GM18519 (cell line): ENCODE measurements at regions not wholly inside any gene's neighbourhood (a gene's known extent, or its start where the extent isn't known, plus 50 kb on each side); places are given as distances from the start of the nearest gene placed in this dataset.
"Not testable (repeated sequence)": the region's sequence is repeated elsewhere in the genome, so short reads cannot be mapped to it uniquely, and the experiment has no call there.

Experiments used
- ATAC-seq: cut with Tn5 transposase; IDR thresholded peaks from one replicate; pipeline ENCODE4 v1.9.1; 2021; ENCODE audit warnings: mild to moderate bottlenecking, moderate library complexity; ENCODE audit not compliant: unreplicated experiment, low FRiP score

GRCh38 chr7:48992816-48993215 is 68.5 kb downstream of the CDC14C start:
- no peak for ATAC-seq

- ATAC-seq = peak; percentile 99
Measured at GRCh38 chr7:49001610-49002033, 77.3 kb downstream of the CDC14C start.

- ATAC-seq = no peak
Measured at GRCh38 chr7:49010717-49011116, 86.4 kb downstream of the CDC14C start.

- ATAC-seq = no peak
Measured at GRCh38 chr7:49014870-49015269, 90.5 kb downstream of the CDC14C start.

GRCh38 chr7:49020145-49020544 is 95.8 kb downstream of the CDC14C start:
- no peak for ATAC-seq

DNA sequence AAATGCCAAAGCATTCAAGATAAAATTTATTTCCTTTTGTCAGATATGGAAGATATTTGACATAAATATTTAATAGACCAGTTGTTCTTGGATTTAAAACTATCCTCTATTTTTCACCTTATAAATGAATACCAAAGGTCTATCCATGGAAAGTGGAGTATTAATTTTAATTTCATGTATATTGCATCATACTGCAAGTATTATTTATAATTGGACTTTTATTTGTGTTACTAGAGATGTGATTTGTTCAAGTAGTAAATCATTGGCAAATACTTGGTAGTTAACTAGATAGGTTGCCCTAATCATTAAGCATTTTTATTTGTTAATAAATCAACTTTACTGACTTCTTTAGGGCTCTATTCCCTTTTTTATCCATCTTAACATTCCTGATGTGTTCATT is 98.1 kb downstream of the CDC14C start:
- no peak for ATAC-seq

DNA sequence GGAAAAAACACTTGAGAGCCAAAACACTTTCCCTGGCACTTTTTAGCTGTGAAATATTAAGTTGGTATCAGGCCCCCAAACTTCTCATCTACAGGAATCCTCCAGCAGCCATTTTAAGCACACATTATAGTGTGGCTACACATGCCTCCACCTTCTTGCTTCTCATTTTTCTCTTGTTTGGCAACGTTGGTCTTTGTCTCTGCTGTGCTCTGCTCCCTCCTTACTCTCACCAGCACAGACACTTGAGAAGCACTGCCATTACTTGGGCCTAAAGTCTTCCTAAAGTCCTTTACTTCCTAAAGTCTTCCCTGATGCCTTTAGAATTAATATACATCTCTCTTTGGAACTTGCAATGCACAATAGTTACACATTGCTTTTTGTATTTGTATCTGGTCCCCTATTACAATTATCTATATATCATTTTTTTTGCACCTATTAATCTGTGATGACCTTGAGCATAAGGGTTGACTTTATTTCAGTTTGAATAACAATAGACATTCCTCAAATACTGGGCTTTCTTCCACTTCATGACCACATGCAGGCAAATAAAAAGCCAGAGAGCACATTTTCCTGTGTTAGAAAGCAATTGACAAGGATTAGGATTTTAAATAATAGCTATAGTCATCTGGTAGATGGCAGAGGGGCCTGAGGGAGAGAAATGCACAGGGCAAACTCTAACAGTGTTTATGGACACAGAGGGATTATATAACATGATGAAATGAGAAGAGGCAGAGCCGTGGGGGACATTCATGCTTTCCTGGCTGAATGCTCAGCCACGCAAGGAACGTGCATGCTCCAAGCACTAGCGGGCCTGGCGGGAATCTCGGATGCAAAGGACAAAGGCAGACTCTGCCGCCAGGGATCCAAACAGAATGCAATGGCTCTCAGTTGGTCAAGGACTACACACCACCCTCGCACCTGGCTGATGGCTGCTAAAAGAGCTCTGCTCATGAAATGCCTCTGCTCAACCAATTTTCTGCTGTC is 99.3 kb downstream of the CDC14C start:
- ATAC-seq = no peak

DNA sequence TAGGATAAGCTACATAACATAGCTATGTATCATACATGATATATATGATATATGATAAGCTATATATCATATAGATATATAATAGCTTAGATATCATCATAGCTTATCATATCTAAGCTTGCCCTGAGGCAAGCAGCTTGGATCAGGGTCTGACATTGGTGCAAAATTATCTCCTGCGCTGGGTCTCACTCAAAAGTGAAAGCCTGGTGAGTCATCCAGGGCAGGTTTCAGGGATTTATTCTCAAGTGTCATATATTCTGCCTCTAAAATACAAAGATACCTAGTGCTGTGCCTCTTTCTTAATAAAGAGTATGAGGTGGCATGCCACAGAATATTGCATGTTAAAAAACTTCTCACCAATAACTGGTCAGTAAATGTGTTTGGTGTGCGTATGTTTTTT is 105.9 kb downstream of the CDC14C start:
- ATAC-seq = no peak

GRCh38 chr7:49033140-49033539 is 108.8 kb downstream of the CDC14C start:
- not testable (repeated sequence) for ATAC-seq

- ATAC-seq = no peak
Measured at GRCh38 chr7:49037346-49038210, 113.2 kb downstream of the CDC14C start.

DNA sequence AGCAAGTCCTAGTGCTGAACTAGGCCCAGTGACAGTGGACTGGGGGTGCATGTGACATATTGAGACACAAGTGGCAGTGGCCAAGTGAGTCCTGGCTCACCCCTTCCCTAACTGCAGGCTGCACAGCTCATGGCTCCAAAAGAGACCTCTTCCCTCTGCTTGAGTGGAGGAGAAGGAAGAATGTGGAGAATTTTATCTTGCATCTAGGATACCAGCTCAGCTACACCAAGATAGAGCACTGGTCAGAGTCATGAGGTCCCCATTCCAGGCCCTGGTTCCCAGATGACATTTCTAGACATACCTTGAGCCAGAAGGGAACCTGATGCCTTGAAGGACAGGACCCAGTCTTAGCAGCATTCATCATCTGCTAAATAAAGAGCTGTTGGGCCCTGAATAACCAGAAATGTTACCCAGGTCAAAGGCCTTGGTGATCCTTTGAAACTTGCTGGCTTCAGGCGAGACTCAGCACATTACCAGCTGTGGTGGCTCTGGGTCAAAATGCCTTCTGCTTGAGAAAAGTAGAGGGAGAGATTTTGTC is 114.5 kb downstream of the CDC14C start:
- ATAC-seq = no peak

- ATAC-seq = no peak
Measured at GRCh38 chr7:49060743-49061142, 136.4 kb downstream of the CDC14C start.

GRCh38 chr7:49074538-49074937 is 150.2 kb downstream of the CDC14C start:
- no peak for ATAC-seq

DNA sequence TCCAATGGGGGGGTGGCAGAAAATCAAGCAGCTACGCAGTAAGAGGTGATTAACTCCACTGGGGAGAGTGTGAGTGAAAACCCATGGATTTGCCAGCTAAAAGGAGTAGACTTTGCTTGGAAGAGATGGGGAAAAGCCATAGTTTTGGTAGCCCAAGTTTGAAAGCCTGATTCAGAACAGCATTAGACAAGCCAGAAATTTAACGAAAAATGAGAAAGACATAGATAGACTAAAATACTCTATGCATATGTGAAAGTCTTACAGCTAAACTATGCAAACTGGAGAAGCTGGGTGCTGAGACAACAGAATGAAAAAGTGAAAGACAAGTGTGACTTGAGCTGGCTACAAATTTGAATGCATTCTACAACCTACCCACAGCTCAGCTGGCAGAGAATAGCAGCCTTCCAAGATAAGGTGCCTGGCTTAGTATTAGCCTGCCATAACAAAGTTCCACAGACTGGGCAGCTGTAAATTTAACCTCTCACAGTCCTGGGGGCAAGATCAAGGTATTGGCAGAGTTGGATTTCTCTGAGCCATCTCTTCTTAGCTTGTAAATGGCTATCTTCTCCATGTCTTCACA is 156.6 kb downstream of the CDC14C start:
- no peak for ATAC-seq

DNA sequence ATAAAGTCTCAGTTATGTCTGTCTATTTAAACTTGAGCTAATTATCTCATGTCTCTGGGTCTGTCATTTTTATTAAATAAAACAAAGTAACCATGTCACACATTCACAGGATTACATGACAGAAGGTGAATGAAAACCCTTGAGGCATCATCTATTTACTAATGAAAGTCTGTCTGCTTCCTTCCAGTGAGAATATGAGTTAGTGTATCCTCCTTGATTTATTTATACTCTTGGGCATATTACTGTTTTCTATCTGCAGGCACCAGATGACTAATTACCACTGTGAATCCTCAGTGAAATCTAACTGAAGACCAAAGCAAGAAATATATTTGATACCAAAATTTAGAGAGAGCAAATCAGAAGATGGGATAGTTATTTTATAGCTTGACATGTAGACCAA is 163.7 kb downstream of the CDC14C start:
- no peak for ATAC-seq

- no peak for ATAC-seq
Measured at GRCh38 chr7:49089717-49090116, 165.4 kb downstream of the CDC14C start.

- ATAC-seq = no peak
Measured at GRCh38 chr7:49091089-49091488, 166.7 kb downstream of the CDC14C start.

DNA sequence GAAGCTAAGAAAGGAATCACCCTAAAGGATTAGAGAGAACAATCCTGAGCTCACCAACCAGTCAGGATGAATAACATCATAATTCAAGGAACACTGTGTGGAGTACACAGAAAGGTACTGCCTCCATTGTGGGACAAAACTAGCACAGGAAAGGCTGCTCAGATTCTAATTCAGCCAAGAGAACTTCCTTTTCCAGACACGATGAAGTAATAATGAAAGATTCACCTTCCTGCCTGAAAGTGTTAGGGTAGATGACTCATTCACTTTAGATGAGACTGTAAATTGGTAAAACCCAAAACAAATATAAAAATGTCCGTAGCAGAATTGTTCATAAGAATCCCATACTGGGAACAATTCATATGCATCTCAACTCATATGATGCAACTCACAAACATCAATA is 167.2 kb downstream of the CDC14C start:
- ATAC-seq = no peak

- ATAC-seq = no peak
Measured at GRCh38 chr7:49093218-49093617, 168.9 kb downstream of the CDC14C start.

- no peak for ATAC-seq
Measured at GRCh38 chr7:49094866-49095265, 170.5 kb downstream of the CDC14C start.
